LNCAP (cell line): ENCODE measurements at regions not wholly inside any gene's neighbourhood (a gene's known extent, or its start where the extent isn't known, plus 50 kb on each side); places are given as distances from the start of the nearest gene placed in this dataset.

Source experiments
- TF ChIP-seq, protein P1 (sequence below): fragments of 450-650 bp; IDR thresholded peaks from 2 replicates; pipeline ENCODE4 v1.5.1; 2017; ENCODE audit warnings: mild to moderate bottlenecking

DNA sequence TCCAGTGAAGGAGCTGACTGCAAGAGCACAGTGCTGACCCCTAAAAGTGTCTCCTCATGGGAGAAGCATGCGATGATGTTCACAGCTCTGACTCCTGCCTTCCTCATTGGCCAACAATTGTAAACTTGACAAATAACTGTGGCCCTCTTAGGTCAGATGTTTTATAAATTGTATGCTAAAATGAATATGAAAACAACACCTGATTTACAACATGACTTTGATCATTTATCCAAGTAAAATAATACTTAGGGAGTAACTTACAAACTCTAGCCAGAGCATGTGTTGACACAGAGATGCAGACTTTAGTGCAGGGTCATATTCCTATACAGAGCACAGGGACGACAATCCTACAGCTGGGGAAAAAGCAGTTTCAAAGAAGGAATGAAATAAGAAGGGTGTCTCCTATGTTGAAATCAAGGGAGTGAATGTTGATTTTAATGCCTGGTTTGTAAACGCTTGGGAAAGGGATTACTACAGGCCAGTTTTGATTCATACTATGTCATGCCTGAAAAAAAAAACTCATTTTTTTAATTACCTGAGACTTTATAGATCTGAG is 391.4 kb upstream of the AKR1E2 start:
- TF ChIP-seq, protein P1, sequence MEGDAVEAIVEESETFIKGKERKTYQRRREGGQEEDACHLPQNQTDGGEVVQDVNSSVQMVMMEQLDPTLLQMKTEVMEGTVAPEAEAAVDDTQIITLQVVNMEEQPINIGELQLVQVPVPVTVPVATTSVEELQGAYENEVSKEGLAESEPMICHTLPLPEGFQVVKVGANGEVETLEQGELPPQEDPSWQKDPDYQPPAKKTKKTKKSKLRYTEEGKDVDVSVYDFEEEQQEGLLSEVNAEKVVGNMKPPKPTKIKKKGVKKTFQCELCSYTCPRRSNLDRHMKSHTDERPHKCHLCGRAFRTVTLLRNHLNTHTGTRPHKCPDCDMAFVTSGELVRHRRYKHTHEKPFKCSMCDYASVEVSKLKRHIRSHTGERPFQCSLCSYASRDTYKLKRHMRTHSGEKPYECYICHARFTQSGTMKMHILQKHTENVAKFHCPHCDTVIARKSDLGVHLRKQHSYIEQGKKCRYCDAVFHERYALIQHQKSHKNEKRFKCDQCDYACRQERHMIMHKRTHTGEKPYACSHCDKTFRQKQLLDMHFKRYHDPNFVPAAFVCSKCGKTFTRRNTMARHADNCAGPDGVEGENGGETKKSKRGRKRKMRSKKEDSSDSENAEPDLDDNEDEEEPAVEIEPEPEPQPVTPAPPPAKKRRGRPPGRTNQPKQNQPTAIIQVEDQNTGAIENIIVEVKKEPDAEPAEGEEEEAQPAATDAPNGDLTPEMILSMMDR, result no peak

DNA sequence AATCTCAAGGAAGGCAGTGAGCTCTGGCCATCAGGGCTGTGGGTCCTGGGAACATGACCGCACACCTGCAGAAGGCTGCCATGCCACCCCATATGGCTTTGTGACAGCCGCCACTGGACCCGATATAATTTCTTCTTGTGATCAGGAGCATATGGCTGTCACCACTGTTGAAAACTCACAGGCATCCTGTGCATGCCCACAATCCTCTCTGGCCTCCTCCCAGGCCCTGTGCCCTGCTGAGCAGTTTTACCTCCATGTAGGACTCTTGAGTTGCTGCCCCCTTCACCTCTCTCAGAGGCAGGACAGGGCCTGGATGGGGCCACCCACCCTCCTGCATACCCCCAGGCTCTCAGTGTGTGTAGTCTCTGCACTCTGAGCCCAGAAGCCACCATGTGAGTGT is 391.9 kb upstream of the AKR1E2 start:
- TF ChIP-seq, protein P1, result no peak

DNA sequence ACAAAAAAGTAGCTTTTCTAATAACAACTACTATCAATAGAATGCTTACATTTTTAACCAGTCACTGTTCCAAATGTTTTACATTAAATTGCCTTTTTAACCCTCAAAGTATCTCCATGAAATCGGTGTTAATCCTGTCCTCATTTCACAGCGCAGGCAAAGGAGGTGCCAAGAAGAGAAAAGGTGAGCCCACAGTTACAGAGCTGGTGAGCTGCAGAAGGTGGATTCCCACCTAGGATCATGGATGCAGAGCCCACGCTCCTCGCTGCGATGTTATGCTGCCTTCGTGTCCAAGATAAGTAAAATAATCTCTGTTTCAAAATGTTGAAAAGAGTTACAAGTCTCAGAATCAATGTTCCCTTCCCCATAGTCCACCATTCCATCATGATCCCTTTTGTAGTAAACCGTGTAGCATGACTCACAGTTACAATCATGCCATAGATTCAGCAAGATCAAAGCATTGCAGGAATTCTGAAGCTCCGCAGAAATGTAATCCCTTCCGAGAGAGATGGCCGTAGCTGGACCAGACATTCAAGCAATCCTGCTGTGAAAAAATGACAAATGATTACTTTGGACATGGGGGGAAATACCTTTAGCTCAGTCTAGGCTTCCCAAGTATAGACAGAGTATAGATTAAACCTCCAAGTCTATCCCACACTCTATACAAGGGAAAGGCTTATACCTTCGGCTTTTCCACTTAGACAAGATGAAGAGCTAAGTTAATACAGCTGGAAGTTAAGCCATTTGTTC is 394.7 kb upstream of the AKR1E2 start:
- TF ChIP-seq, protein P1, result no peak

DNA sequence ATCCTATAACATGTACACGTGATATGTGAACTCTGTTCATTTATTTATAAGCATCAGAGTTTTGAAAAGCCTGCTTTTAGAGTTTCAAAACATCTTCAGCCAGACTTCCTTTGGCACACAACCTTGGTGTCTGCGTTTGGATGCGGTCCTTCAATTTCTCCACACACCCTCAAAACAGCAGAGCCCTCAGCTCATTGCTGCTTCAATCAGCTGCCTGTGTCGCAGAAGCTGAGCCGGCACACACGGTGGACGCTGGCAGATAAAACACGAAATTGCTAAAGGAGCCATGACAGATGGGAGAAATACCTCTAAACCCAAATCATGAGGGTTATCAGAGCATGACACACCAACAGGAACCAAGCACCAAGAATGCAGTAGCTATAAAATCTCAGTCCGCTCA is 396.4 kb upstream of the AKR1E2 start:
- TF ChIP-seq, protein P1, result no peak

DNA sequence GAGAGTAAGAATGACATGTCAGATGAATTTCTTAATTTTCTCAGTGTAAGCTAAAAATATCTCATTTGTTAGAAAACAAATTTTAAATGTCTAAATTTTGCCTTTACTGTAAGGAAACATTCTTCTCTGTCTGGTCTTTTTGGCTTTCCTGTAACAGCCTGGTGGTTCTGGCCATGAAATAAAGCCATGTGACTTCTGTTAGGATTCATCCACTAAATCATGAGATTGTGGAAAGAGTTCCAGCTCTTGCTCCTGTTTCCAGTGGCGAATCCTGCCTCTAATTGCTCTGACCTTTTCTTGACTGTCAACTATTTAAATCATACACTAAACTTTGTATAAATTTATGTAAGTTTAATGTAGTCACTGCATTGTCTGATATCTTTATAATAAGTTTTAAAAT is 398.5 kb upstream of the AKR1E2 start:
- TF ChIP-seq, protein P1, result no peak

DNA sequence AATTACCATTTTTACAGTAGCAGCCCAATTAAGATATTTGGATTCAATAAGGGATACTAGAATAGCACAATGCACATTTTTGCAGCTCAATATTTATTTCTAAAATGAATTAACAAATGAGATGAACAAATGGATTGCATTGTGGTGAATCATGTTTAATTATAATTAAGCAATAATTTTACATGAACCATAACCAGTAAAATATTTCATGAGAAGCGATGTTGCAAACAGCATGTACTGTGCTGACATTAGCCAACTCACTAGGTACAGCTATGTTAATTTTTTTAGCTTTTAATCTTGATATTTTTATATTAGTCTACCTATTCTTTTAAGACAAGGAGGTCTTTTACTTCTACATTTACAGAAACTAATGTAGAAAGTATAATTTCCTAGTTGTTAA is 399.1 kb upstream of the AKR1E2 start:
- TF ChIP-seq, protein P1, result no peak

DNA sequence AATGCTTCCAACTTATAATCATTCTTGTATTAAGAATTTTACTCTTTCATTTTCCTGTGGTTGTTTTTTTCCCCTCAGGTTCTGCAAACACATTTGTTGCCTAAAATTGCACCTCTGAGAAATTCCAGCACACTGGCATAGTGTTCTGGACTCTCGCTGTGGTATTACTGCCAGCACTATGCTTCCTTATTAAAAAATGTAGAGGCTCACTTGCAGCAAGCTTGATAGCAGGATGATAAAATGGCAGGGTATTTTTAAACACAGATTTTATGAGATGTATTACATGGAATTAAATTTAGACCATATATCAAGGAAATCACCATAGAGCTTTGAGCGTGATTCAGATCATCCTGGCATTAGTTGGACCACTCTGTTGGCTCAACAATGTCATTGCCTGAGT is 416.7 kb upstream of the AKR1E2 start:
- TF ChIP-seq, protein P1, result no peak
